Vagina (tissue), 2 donors: ENCODE measurements at regions not wholly inside any gene's neighbourhood (a gene's known extent, or its start where the extent isn't known, plus 50 kb on each side); places are given as distances from the start of the nearest gene placed in this dataset.
A peak's percentile ranks its signal among the peaks of the same experiment; 100 is the strongest.

Experiments used
- DNase-seq, 2 donors: peaks; one replicate each; pipeline ENCODE4 v3.0.0-alpha.2; 2017; ENCODE audit errors: extremely low spot score in 2 of 2
- H3K27ac ChIP-seq: fragments of 200-600 bp; sonication (generic); one replicate; pipeline ENCODE4 v1.5.1; 2019
- H3K27me3 ChIP-seq: fragments of 200-600 bp; sonication (generic); one replicate; pipeline ENCODE4 v1.5.1; 2019
- H3K36me3 ChIP-seq, 2 donors: fragments of 200-600 bp; sonication (generic); one replicate each; pipeline ENCODE4 v1.5.1; 2017 to 2019
- H3K4me1 ChIP-seq: fragments of 200-600 bp; sonication (generic); one replicate; pipeline ENCODE4 v1.5.1; 2019
- H3K4me3 ChIP-seq, 2 donors: fragments of 200-600 bp; sonication (generic); 1 replicate in 1 of 2; 2 replicates in 1 of 2; pipeline ENCODE4 v1.5.1; 2016 to 2019
- H3K9me3 ChIP-seq: fragments of 200-600 bp; sonication (generic); one replicate; pipeline ENCODE4 v1.5.1; 2019
- CTCF ChIP-seq, 3 experiments: fragments of 450-650 bp in 2 of 3; fragments of 200-600 bp in 1 of 3; sonication (generic) in 1 of 3; IDR thresholded peaks; one replicate each; pipeline ENCODE4 v1.5.1; 2017 to 2019; ENCODE audit warnings: antibody characterized with exemption in 3 of 3, mild to moderate bottlenecking in 2 of 3, moderate library complexity in 2 of 3
- POLR2A ChIP-seq, 2 donors: fragments of 450-650 bp; IDR thresholded peaks; one replicate each; pipeline ENCODE4 v1.6.1; 2017; ENCODE audit warnings: antibody characterized with exemption in 2 of 2, mild to moderate bottlenecking in 2 of 2, moderate library complexity in 2 of 2
- POLR2AphosphoS5 ChIP-seq, 2 donors: sonication (generic); formaldehyde crosslinking; IDR thresholded peaks; one replicate each; pipeline ENCODE4 v1.9.0; 2017; ENCODE audit warnings: antibody characterized with exemption in 2 of 2, mild to moderate bottlenecking in 2 of 2, low read depth in 1 of 2; ENCODE audit not compliant: insufficient read depth in 1 of 2
- intact Hi-C: fragments of 100-400 bp; cut with DNase I; formaldehyde crosslinking; loops from one replicate; pipeline ENCODE4 v1.15.1; 2023

- Histone ChIP-seq H3K4me1 (no peaks in the 10 kb centered on the region), H3K27ac (no peak overlapping the region), H3K36me3 (no peaks in the 10 kb centered on the region), H3K9me3 (no peaks in the 10 kb centered on the region), H3K4me3 (no peak overlapping the region), H3K27me3 (no peaks in the 10 kb centered on the region)
- TF ChIP-seq POLR2AphosphoS5 (IDR thresholded peaks at IDR 0.05; ENCODE audit: insufficient read depth in 1 of 2, low read depth in 1 of 2): no peak
- no peak for TF ChIP-seq POLR2A (IDR thresholded peaks at IDR 0.05)
- TF ChIP-seq CTCF (IDR thresholded peaks at IDR 0.05): no peak
- peak in 1 of 2 donors; percentile 29 for DNase-seq
- intact Hi-C loops: no loop called here
Observed at GRCh38 chr12:13437541-13437940, 241.0 kb downstream of the EMP1 start.

- intact Hi-C loops: no loop called here
- no peak overlapping the region for H3K27ac ChIP-seq
Observed at GRCh38 chr12:13436696-13437391, 240.3 kb downstream of the EMP1 start.

GRCh38 chr12:13436182-13436581 is 239.7 kb downstream of the EMP1 start:
- Histone ChIP-seq H3K4me3 (no peak overlapping the region), H3K27ac (no peak overlapping the region), H3K4me1 (no peaks in the 10 kb centered on the region), H3K27me3 (no peaks in the 10 kb centered on the region), H3K36me3 (no peaks in the 10 kb centered on the region), H3K9me3 (no peaks in the 10 kb centered on the region)
- DNase-seq: peak in 1 of 2 donors; percentile 20
- intact Hi-C loops: no loop called here
- TF ChIP-seq CTCF (IDR thresholded peaks at IDR 0.05): no peak
- no peak for TF ChIP-seq POLR2AphosphoS5 (IDR thresholded peaks at IDR 0.05; ENCODE audit: insufficient read depth in 1 of 2, low read depth in 1 of 2)
- TF ChIP-seq POLR2A (IDR thresholded peaks at IDR 0.05): no peak

More at GRCh38 chr12:13436696-13437391, 240.3 kb downstream of the EMP1 start:
- no peaks in the 10 kb centered on the region for H3K36me3 ChIP-seq
- no peaks in the 10 kb centered on the region for H3K27me3 ChIP-seq
- H3K4me3 ChIP-seq: no peak overlapping the region
- peak in 1 of 2 donors; percentile 62 for DNase-seq
- H3K9me3 ChIP-seq: no peaks in the 10 kb centered on the region
- TF ChIP-seq CTCF (IDR thresholded peaks at IDR 0.05) (no peak), POLR2A (IDR thresholded peaks at IDR 0.05) (no peak), POLR2AphosphoS5 (IDR thresholded peaks at IDR 0.05; ENCODE audit: insufficient read depth in 1 of 2, low read depth in 1 of 2) (no peak)
- no peaks in the 10 kb centered on the region for H3K4me1 ChIP-seq

GRCh38 chr12:13435235-13435933 is 238.9 kb downstream of the EMP1 start:
- Histone ChIP-seq H3K4me1 (no peaks in the 10 kb centered on the region), H3K27me3 (no peaks in the 10 kb centered on the region), H3K36me3 (no peaks in the 10 kb centered on the region), H3K9me3 (no peaks in the 10 kb centered on the region), H3K27ac (no peak overlapping the region), H3K4me3 (no peak overlapping the region)
- peak in 1 of 2 donors; percentile 27 for DNase-seq
- TF ChIP-seq POLR2AphosphoS5 (IDR thresholded peaks at IDR 0.05; ENCODE audit: insufficient read depth in 1 of 2, low read depth in 1 of 2) (no peak), POLR2A (IDR thresholded peaks at IDR 0.05) (no peak), CTCF (IDR thresholded peaks at IDR 0.05) (no peak)
- intact Hi-C loops: no loop called here

GRCh38 chr12:13433768-13434167 is 237.2 kb downstream of the EMP1 start:
- intact Hi-C loops: no loop called here
- no peaks in the 10 kb centered on the region for H3K27me3 ChIP-seq
- no peak for TF ChIP-seq POLR2A (IDR thresholded peaks at IDR 0.05)
- no peak for TF ChIP-seq POLR2AphosphoS5 (IDR thresholded peaks at IDR 0.05; ENCODE audit: insufficient read depth in 1 of 2, low read depth in 1 of 2)
- DNase-seq: peak in 1 of 2 donors; percentile 40
- H3K27ac ChIP-seq: no peak overlapping the region
- H3K9me3 ChIP-seq: no peaks in the 10 kb centered on the region
- no peaks in the 10 kb centered on the region for H3K4me1 ChIP-seq
- no peaks in the 10 kb centered on the region for H3K36me3 ChIP-seq
- H3K4me3 ChIP-seq: no peak overlapping the region
